ENCODE measurements at regions not wholly inside any gene's neighbourhood (a gene's known extent, or its start where the extent isn't known, plus 50 kb on each side); places are given as distances from the start of the nearest gene placed in this dataset.

GRCh38 chr12:42824327-42824726, 234.8 kb upstream of the PRICKLE1 start:
- no peak overlapping the region for H2AFZ ChIP-seq (ENCODE audit: low read depth, low read length)
- H3K9me2 ChIP-seq (ENCODE audit: insufficient read depth, low read length), result no peaks in the 10 kb centered on the region
- H3K27ac ChIP-seq (ENCODE audit: low read length), result no peak overlapping the region
- H3K9ac ChIP-seq (ENCODE audit: low read length), result no peak overlapping the region
- H3K9me3 ChIP-seq (ENCODE audit: low read length), result no peaks in the 10 kb centered on the region
- no peak overlapping the region for H3K4me2 ChIP-seq (ENCODE audit: low read length)
- TF ChIP-seq, protein P1, sequence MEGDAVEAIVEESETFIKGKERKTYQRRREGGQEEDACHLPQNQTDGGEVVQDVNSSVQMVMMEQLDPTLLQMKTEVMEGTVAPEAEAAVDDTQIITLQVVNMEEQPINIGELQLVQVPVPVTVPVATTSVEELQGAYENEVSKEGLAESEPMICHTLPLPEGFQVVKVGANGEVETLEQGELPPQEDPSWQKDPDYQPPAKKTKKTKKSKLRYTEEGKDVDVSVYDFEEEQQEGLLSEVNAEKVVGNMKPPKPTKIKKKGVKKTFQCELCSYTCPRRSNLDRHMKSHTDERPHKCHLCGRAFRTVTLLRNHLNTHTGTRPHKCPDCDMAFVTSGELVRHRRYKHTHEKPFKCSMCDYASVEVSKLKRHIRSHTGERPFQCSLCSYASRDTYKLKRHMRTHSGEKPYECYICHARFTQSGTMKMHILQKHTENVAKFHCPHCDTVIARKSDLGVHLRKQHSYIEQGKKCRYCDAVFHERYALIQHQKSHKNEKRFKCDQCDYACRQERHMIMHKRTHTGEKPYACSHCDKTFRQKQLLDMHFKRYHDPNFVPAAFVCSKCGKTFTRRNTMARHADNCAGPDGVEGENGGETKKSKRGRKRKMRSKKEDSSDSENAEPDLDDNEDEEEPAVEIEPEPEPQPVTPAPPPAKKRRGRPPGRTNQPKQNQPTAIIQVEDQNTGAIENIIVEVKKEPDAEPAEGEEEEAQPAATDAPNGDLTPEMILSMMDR (IDR thresholded peaks at IDR 0.05; ENCODE audit: poor library complexity, severe bottlenecking), result no peak
- TF ChIP-seq RAD21 (conservative IDR thresholded peaks at IDR 0.05) (no peak), TAF1 (IDR thresholded peaks at IDR 0.05; ENCODE audit: low read depth) (no peak), SMC3 (conservative IDR thresholded peaks at IDR 0.05; ENCODE audit: poor library complexity) (no peak), EZH2 (IDR thresholded peaks at IDR 0.05; ENCODE audit: borderline replicate concordance, insufficient read depth, low read length, poor library complexity, severe bottlenecking) (no peak)
- TF ChIP-seq, protein P2, sequence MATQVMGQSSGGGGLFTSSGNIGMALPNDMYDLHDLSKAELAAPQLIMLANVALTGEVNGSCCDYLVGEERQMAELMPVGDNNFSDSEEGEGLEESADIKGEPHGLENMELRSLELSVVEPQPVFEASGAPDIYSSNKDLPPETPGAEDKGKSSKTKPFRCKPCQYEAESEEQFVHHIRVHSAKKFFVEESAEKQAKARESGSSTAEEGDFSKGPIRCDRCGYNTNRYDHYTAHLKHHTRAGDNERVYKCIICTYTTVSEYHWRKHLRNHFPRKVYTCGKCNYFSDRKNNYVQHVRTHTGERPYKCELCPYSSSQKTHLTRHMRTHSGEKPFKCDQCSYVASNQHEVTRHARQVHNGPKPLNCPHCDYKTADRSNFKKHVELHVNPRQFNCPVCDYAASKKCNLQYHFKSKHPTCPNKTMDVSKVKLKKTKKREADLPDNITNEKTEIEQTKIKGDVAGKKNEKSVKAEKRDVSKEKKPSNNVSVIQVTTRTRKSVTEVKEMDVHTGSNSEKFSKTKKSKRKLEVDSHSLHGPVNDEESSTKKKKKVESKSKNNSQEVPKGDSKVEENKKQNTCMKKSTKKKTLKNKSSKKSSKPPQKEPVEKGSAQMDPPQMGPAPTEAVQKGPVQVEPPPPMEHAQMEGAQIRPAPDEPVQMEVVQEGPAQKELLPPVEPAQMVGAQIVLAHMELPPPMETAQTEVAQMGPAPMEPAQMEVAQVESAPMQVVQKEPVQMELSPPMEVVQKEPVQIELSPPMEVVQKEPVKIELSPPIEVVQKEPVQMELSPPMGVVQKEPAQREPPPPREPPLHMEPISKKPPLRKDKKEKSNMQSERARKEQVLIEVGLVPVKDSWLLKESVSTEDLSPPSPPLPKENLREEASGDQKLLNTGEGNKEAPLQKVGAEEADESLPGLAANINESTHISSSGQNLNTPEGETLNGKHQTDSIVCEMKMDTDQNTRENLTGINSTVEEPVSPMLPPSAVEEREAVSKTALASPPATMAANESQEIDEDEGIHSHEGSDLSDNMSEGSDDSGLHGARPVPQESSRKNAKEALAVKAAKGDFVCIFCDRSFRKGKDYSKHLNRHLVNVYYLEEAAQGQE (IDR thresholded peaks at IDR 0.05; ENCODE audit: borderline replicate concordance), result no peak
- no peaks in the 10 kb centered on the region for H3F3A ChIP-seq (ENCODE audit: insufficient read depth, low read length, poor library complexity, severe bottlenecking)
- H4K20me1 ChIP-seq (ENCODE audit: insufficient read depth), result no peaks in the 10 kb centered on the region
- H3K27me3 ChIP-seq (ENCODE audit: insufficient read depth, low read depth, low read length), result no peaks in the 10 kb centered on the region
- H3K36me3 ChIP-seq (ENCODE audit: insufficient read depth, low read length), result no peaks in the 10 kb centered on the region
- no peak overlapping the region for H3K4me3 ChIP-seq (ENCODE audit: low read length)
- no peaks in the 10 kb centered on the region for H3K79me2 ChIP-seq (replicated peaks; ENCODE audit: insufficient read depth, low read length)

GRCh38 chr12:42823679-42824078, 234.1 kb upstream of the PRICKLE1 start:
- TF ChIP-seq EP300 (conservative IDR thresholded peaks at IDR 0.05; ENCODE audit: poor library complexity, severe bottlenecking) (no peak), EZH2 (IDR thresholded peaks at IDR 0.05; ENCODE audit: borderline replicate concordance, insufficient read depth, low read length, poor library complexity, severe bottlenecking) (no peak), RAD21 (conservative IDR thresholded peaks at IDR 0.05) (no peak), SMC3 (conservative IDR thresholded peaks at IDR 0.05; ENCODE audit: poor library complexity) (no peak)
- H2AFZ ChIP-seq (ENCODE audit: low read depth, low read length), result no peak overlapping the region
- H3K9ac ChIP-seq (ENCODE audit: low read length), result no peak overlapping the region
- H3K4me3 ChIP-seq (ENCODE audit: low read length), result no peak overlapping the region
- no peaks in the 10 kb centered on the region for H3K36me3 ChIP-seq (ENCODE audit: insufficient read depth, low read length)
- H3K4me2 ChIP-seq (ENCODE audit: low read length), result no peak overlapping the region
- no peaks in the 10 kb centered on the region for H3F3A ChIP-seq (ENCODE audit: insufficient read depth, low read length, poor library complexity, severe bottlenecking)
- no peaks in the 10 kb centered on the region for H3K9me2 ChIP-seq (ENCODE audit: insufficient read depth, low read length)
- H3K27ac ChIP-seq (ENCODE audit: low read length), result no peak overlapping the region
- H3K27me3 ChIP-seq (ENCODE audit: insufficient read depth, low read depth, low read length), result no peaks in the 10 kb centered on the region
- H3K9me3 ChIP-seq (ENCODE audit: low read length), result no peaks in the 10 kb centered on the region
- no peaks in the 10 kb centered on the region for H4K20me1 ChIP-seq (ENCODE audit: insufficient read depth)
- no peaks in the 10 kb centered on the region for H3K79me2 ChIP-seq (replicated peaks; ENCODE audit: insufficient read depth, low read length)

GRCh38 chr12:42819846-42820245, 230.3 kb upstream of the PRICKLE1 start:
- H3K9me3 ChIP-seq (ENCODE audit: low read length), result no peaks in the 10 kb centered on the region
- H3K27me3 ChIP-seq (ENCODE audit: insufficient read depth, low read depth, low read length), result no peaks in the 10 kb centered on the region
- H3K79me2 ChIP-seq (replicated peaks; ENCODE audit: insufficient read depth, low read length), result no peaks in the 10 kb centered on the region
- no peak overlapping the region for H3K27ac ChIP-seq (ENCODE audit: low read length)
- H3F3A ChIP-seq (ENCODE audit: insufficient read depth, low read length, poor library complexity, severe bottlenecking), result no peaks in the 10 kb centered on the region
- no peak overlapping the region for H3K4me3 ChIP-seq (ENCODE audit: low read length)
- no peaks in the 10 kb centered on the region for H3K36me3 ChIP-seq (ENCODE audit: insufficient read depth, low read length)
- TF ChIP-seq, protein P2 (IDR thresholded peaks at IDR 0.05; ENCODE audit: borderline replicate concordance), result no peak
- no peak for TF ChIP-seq MXI1 (conservative IDR thresholded peaks at IDR 0.05; ENCODE audit: poor library complexity, severe bottlenecking)
- TF ChIP-seq, protein P1 (IDR thresholded peaks at IDR 0.05; ENCODE audit: poor library complexity, severe bottlenecking), result no peak
- no peak for TF ChIP-seq POLR2AphosphoS5 (IDR thresholded peaks at IDR 0.05)
- no peak for TF ChIP-seq SMC3 (conservative IDR thresholded peaks at IDR 0.05; ENCODE audit: poor library complexity)
- no peak for TF ChIP-seq EP300 (conservative IDR thresholded peaks at IDR 0.05; ENCODE audit: poor library complexity, severe bottlenecking)
- TF ChIP-seq TAF1 (IDR thresholded peaks at IDR 0.05; ENCODE audit: low read depth), result no peak
- TF ChIP-seq RAD21 (conservative IDR thresholded peaks at IDR 0.05), result no peak
- TF ChIP-seq EZH2 (IDR thresholded peaks at IDR 0.05; ENCODE audit: borderline replicate concordance, insufficient read depth, low read length, poor library complexity, severe bottlenecking), result no peak
- no peak overlapping the region for H3K9ac ChIP-seq (ENCODE audit: low read length)
- no peak overlapping the region for H3K4me2 ChIP-seq (ENCODE audit: low read length)
- no peaks in the 10 kb centered on the region for H3K9me2 ChIP-seq (ENCODE audit: insufficient read depth, low read length)
- H4K20me1 ChIP-seq (ENCODE audit: insufficient read depth), result no peaks in the 10 kb centered on the region
- H2AFZ ChIP-seq (ENCODE audit: low read depth, low read length), result no peak overlapping the region
